D721Med (cell line): ENCODE measurements at regions not wholly inside any gene's neighbourhood (a gene's known extent, or its start where the extent isn't known, plus 50 kb on each side); places are given as distances from the start of the nearest gene placed in this dataset.

Experiments used
- DNase-seq: peaks from one replicate; pipeline ENCODE4 v3.0.0; 2011; ENCODE audit warnings: low spot score; ENCODE audit not compliant: insufficient read length
- FAIRE-seq: peaks from 2 replicates; lab custom pipeline; 2011; peaks lifted over from hg19 to GRCh38; lab: Jason Lieb, UNC
- CTCF ChIP-seq: IDR thresholded peaks from 2 replicates; pipeline ENCODE4 v1.5.1; 2012; ENCODE audit warnings: mild to moderate bottlenecking, control low read depth; ENCODE audit not compliant: insufficient read depth; ENCODE audit errors: missing control alignments

DNA sequence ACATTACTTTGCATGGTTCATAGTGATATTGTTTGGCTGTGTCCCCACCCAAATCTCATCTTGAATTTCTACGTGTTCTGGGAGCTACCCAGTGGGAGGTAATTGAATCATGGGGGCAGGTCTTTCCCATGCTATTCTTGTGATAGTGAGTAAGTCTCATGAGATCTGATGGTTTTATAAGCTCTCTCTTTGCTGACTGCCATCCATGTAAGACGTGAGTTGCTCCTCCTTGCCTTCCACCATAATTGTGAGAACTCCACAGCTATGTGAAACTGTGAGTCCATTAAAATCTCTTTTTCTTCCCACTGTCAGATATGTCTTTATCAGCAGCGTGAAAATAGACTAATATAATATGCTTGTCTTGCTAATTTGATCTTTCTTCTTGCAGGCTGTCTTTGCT, 200.4 kb upstream of the NOX3 start:
- DNase-seq (no peak), FAIRE-seq (no peak)
- no peak for TF ChIP-seq CTCF

GRCh38 chr6:155654474-155654873, 198.8 kb upstream of the NOX3 start:
- FAIRE-seq = no peak
- TF ChIP-seq CTCF = no peak
- no peak for DNase-seq

- no peak for DNase-seq
- TF ChIP-seq CTCF = no peak
- no peak for FAIRE-seq
Observed at GRCh38 chr6:155648301-155648700, 192.7 kb upstream of the NOX3 start.

DNA sequence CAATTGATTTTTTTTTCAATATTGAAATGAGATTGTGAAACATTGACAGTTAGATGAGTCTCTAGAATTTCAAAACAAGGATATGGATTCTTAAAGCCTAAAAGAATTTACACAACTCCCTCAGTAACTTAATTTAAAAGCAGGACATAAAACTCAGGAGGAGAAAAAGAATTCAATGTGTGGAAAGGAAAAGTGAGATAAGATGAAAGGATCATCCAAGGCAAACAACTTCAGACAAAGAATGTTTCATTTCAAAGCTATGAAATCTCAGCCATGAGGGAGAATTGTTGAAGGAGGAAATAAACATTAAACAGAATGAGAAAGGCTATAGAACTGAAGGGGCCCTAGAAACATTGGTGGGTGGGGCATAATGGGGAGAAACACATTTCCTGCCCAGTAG, 191.7 kb upstream of the NOX3 start:
- DNase-seq (no peak), FAIRE-seq (no peak)
- no peak for TF ChIP-seq CTCF

GRCh38 chr6:155646443-155646842, 190.8 kb upstream of the NOX3 start:
- no peak for FAIRE-seq
- DNase-seq = no peak
- no peak for TF ChIP-seq CTCF

- no peak for FAIRE-seq
- DNase-seq = no peak
- TF ChIP-seq CTCF = no peak
Observed at GRCh38 chr6:155645325-155645724, 189.7 kb upstream of the NOX3 start.

DNA sequence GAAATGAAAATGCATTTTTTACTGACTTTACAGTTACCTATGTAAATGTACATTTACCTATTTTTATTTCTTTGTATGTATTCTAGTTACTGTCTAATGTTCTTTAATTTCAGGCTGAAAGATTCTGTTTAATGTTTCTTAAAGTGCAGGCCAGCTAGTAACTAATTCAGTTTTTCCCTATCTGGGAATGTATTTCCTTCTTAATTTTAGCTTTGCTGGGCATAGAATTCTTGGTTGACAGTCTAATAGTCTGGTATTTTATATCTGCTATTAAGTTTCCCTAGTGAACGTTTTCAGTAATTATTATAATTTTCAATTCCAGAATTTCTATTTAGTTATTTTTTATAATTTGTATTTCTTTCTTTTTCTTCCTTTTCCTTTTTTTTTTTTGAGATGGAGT, 186.0 kb upstream of the NOX3 start:
- DNase-seq (no peak), FAIRE-seq (no peak)
- no peak for TF ChIP-seq CTCF
